H1 (cell line): ENCODE measurements at regions not wholly inside any gene's neighbourhood (a gene's known extent, or its start where the extent isn't known, plus 50 kb on each side); places are given as distances from the start of the nearest gene placed in this dataset.

ENCODE experiments used
- CTCF ChIA-PET: fragments of 300-600 bp; sonication (Branson Sonifier 250); formaldehyde crosslinking; loops from one replicate; lab custom pipeline; 2021; ENCODE audit not compliant: partially characterized antibody; lab: Charles Lee
- POLR2A ChIA-PET: fragments of 300-600 bp; sonication (Branson Sonifier 250); formaldehyde crosslinking; loops from one replicate; lab custom pipeline; 2021; ENCODE audit warnings: inconsistent platforms; ENCODE audit not compliant: partially characterized antibody; lab: Charles Lee
- DNase-seq, 2 experiments: peaks; one replicate each; pipeline versions ENCODE4 v3.0.0 to v3.0.0-alpha.2; 2010 to 2022; ENCODE audit warnings: low spot score in 2 of 2, low read depth in 1 of 2, mixed read lengths in 1 of 2
- FAIRE-seq: peaks from 2 replicates; lab custom pipeline; 2011; peaks lifted over from hg19 to GRCh38; lab: Jason Lieb, UNC
- H2AFZ ChIP-seq: 2 replicates; pipeline ENCODE4 v1.8.1; 2012; ENCODE audit warnings: low read length, inconsistent platforms
- H2AK5ac ChIP-seq: 2 replicates; pipeline ENCODE4 v1.6.1; 2013; ENCODE audit warnings: low read depth, low read length
- H2BK120ac ChIP-seq: replicated peaks from 2 replicates; pipeline ENCODE3; 2013; ENCODE audit warnings: low read depth, low read length, inconsistent platforms
- H2BK12ac ChIP-seq: 2 replicates; pipeline ENCODE4 v1.6.1; 2013; ENCODE audit warnings: low read depth, low read length
- H2BK15ac ChIP-seq: 2 replicates; pipeline ENCODE4 v1.6.1; 2013; ENCODE audit warnings: low read length
- H2BK20ac ChIP-seq: 2 replicates; pipeline ENCODE4 v1.6.1; 2013; ENCODE audit warnings: low read length
- H2BK5ac ChIP-seq: 2 replicates; pipeline ENCODE4 v1.6.1; 2013; ENCODE audit warnings: low read depth, low read length
- H3K14ac ChIP-seq: 2 replicates; pipeline ENCODE4 v1.6.1; 2013; ENCODE audit warnings: inconsistent platforms; ENCODE audit not compliant: insufficient read length
- H3K18ac ChIP-seq: 2 replicates; pipeline ENCODE4 v1.6.1; 2013; ENCODE audit warnings: low read length; ENCODE audit errors: extremely low read depth
- H3K23ac ChIP-seq: 2 replicates; pipeline ENCODE4 v1.6.1; 2013; ENCODE audit warnings: inconsistent platforms; ENCODE audit not compliant: insufficient read length
- H3K23me2 ChIP-seq: 2 replicates; pipeline ENCODE4 v1.6.1; 2013; ENCODE audit warnings: low read depth, low read length
- H3K27ac ChIP-seq: 2 replicates; pipeline ENCODE4 v1.6.1; 2011; ENCODE audit warnings: low read depth, low read length, inconsistent platforms
- H3K27me3 ChIP-seq, 4 experiments: replicated peaks in 1 of 4; 1 replicate in 1 of 4; 2 replicates in 3 of 4; pipeline versions ENCODE4 v1.6.1 to v1.8.1; 2011 to 2013; ENCODE audit warnings: low read length in 3 of 4, mild to moderate bottlenecking in 3 of 4, inconsistent platforms in 2 of 4, mixed read lengths in 2 of 4, moderate library complexity in 1 of 4; ENCODE audit not compliant: control insufficient read depth in 3 of 4, insufficient read depth in 3 of 4; ENCODE audit errors: extremely low read depth in 1 of 4
- H3K36me3 ChIP-seq, 4 experiments: 2 replicates each; pipeline versions ENCODE4 v1.6.1 to v1.8.1; 2011 to 2013; ENCODE audit warnings: mild to moderate bottlenecking in 4 of 4, low read length in 3 of 4, moderate library complexity in 2 of 4, control low read depth in 1 of 4, inconsistent platforms in 1 of 4; ENCODE audit not compliant: insufficient read depth in 4 of 4, control insufficient read depth in 2 of 4
- H3K4ac ChIP-seq: replicated peaks from 2 replicates; pipeline ENCODE3; 2013; ENCODE audit warnings: low read length, low read depth, mixed read lengths, inconsistent platforms; ENCODE audit not compliant: insufficient read length
- H3K4me1 ChIP-seq, 4 experiments: replicated peaks in 1 of 4; 1 replicate in 1 of 4; 2 replicates in 3 of 4; pipeline versions ENCODE4 v1.6.1 to v1.8.1; 2011 to 2013; ENCODE audit warnings: low read length in 3 of 4, inconsistent platforms in 2 of 4, mixed read lengths in 1 of 4; ENCODE audit not compliant: insufficient read depth in 4 of 4, control insufficient read depth in 3 of 4
- H3K4me2 ChIP-seq, 2 experiments: 2 replicates each; pipeline versions ENCODE4 v1.6.1 to v1.8.1; 2011 to 2013; ENCODE audit warnings: low read depth in 2 of 2, low read length in 2 of 2, control low read depth in 1 of 2, inconsistent platforms in 1 of 2, mild to moderate bottlenecking in 1 of 2; ENCODE audit not compliant: insufficient read depth in 1 of 2
- H3K4me3 ChIP-seq, 4 experiments: fragments of 200-600, 300-600 bp in 1 of 4; sonication (generic), shearing (Covaris generic), sonication (Bioruptor Twin) in 1 of 4; 2 replicates each; pipeline versions ENCODE4 v1.5.1 to v1.8.1; 2011 to 2016; ENCODE audit warnings: low read length in 4 of 4, low read depth in 3 of 4, control low read depth in 2 of 4, inconsistent platforms in 2 of 4, mild to moderate bottlenecking in 2 of 4, mixed read lengths in 1 of 4, moderate library complexity in 1 of 4; ENCODE audit not compliant: insufficient read depth in 2 of 4; ENCODE audit errors: extremely low read depth in 1 of 4
- H3K56ac ChIP-seq: replicated peaks from 2 replicates; pipeline ENCODE3; 2013; ENCODE audit warnings: low read depth, mild to moderate bottlenecking, mixed read lengths, low read length, inconsistent platforms; ENCODE audit not compliant: insufficient read length
- H3K79me1 ChIP-seq: 2 replicates; pipeline ENCODE4 v1.6.1; 2013; ENCODE audit warnings: low read depth, low read length, control low read depth
- H3K79me2 ChIP-seq, 2 experiments: 2 replicates each; pipeline versions ENCODE4 v1.6.1 to v1.8.1; 2012 to 2013; ENCODE audit warnings: low read length in 2 of 2, mild to moderate bottlenecking in 2 of 2, inconsistent platforms in 1 of 2; ENCODE audit not compliant: insufficient read depth in 2 of 2, control insufficient read depth in 1 of 2
- H3K9ac ChIP-seq, 4 experiments: replicated peaks in 1 of 4; 1 replicate in 1 of 4; 2 replicates in 3 of 4; pipeline versions ENCODE4 v1.6.1 to v1.8.1; 2011 to 2013; ENCODE audit warnings: low read depth in 3 of 4, low read length in 3 of 4, control low read depth in 2 of 4, mild to moderate bottlenecking in 2 of 4, moderate library complexity in 2 of 4, inconsistent platforms in 1 of 4; ENCODE audit errors: extremely low read depth in 1 of 4
- H3K9me3 ChIP-seq, 2 experiments: 2 replicates each; pipeline versions ENCODE4 v1.6.1 to v1.8.1; 2012 to 2013; ENCODE audit warnings: mild to moderate bottlenecking in 2 of 2, moderate library complexity in 2 of 2, control low read depth in 1 of 2, inconsistent platforms in 1 of 2, low read depth in 1 of 2, low read length in 1 of 2, mixed read lengths in 1 of 2; ENCODE audit not compliant: insufficient read depth in 2 of 2
- H4K20me1 ChIP-seq, 2 experiments: replicated peaks in 1 of 2; 2 replicates each; pipeline versions ENCODE3 to v1.8.1; 2011 to 2013; ENCODE audit warnings: inconsistent platforms in 2 of 2, low read length in 2 of 2, mild to moderate bottlenecking in 1 of 2; ENCODE audit not compliant: insufficient read depth in 2 of 2, control insufficient read depth in 1 of 2
- H4K5ac ChIP-seq: 2 replicates; pipeline ENCODE4 v1.6.1; 2013; ENCODE audit warnings: low read length, low read depth, mixed read lengths, inconsistent platforms; ENCODE audit not compliant: insufficient read length
- H4K8ac ChIP-seq: 2 replicates; pipeline ENCODE4 v1.8.0; 2013; ENCODE audit warnings: mild to moderate bottlenecking, moderate library complexity, low read length, inconsistent platforms; ENCODE audit not compliant: insufficient read depth; ENCODE audit errors: extremely low read depth
- H4K91ac ChIP-seq: replicated peaks from 2 replicates; pipeline ENCODE3; 2013; ENCODE audit warnings: low read length, mixed read lengths, inconsistent platforms; ENCODE audit not compliant: insufficient read length
- HDAC2 ChIP-seq, 2 experiments: fragments of 300-600 bp in 1 of 2; sonication (generic) in 1 of 2; IDR thresholded peaks; 2 replicates each; pipeline ENCODE4 v1.6.1; 2011 to 2012; ENCODE audit warnings: low read depth in 2 of 2, low read length in 2 of 2, mild to moderate bottlenecking in 2 of 2, moderate library complexity in 2 of 2, borderline replicate concordance in 1 of 2, inconsistent platforms in 1 of 2
- RAD21 ChIP-seq, 2 experiments: IDR thresholded peaks in 1 of 2; conservative IDR thresholded peaks in 1 of 2; 2 replicates each; pipeline ENCODE4 v1.6.1; 2011; ENCODE audit warnings: low read depth in 2 of 2, low read length in 2 of 2, improper control_type of control experiment in 1 of 2, inconsistent platforms in 1 of 2, mild to moderate bottlenecking in 1 of 2, moderate library complexity in 1 of 2
- SAP30 ChIP-seq: fragments of 300-600 bp; sonication (generic); IDR thresholded peaks from 2 replicates; pipeline ENCODE4 v1.7.1; 2012; ENCODE audit warnings: low read length, moderate library complexity, mild to moderate bottlenecking, inconsistent platforms; ENCODE audit not compliant: insufficient read depth, insufficient replicate concordance
- TCF12 ChIP-seq: IDR thresholded peaks from 2 replicates; pipeline ENCODE4 v1.6.1; 2011; ENCODE audit warnings: low read depth, mild to moderate bottlenecking, low read length
- WGBS, 2 experiments: shearing (Covaris generic) in 1 of 2; methylation state at CpG; one replicate each; pipeline versions ENCODE4 v1.1.6 to v1.1.7; 2013 to 2015; ENCODE audit warnings: low lambda C conversion rate in 2 of 2, mixed read lengths in 2 of 2, inconsistent platforms in 1 of 2, low coverage in 1 of 2, missing lambda C conversion rate in 1 of 2; ENCODE audit not compliant: insufficient replicate concordance in 2 of 2, insufficient coverage in 1 of 2, insufficient read length in 1 of 2; ENCODE audit errors: extremely low coverage in 1 of 2, missing lambda C conversion rate in 1 of 2; 5-methylcytosine and 5-hydroxymethylcytosine counted together

GRCh38 chr12:30110498-30110897 is 326.8 kb upstream of the TMTC1 start:
- H4K5ac ChIP-seq = no peak overlapping the region
- no peak overlapping the region for H4K8ac ChIP-seq
- no peak overlapping the region for H2BK20ac ChIP-seq
- H3K27ac ChIP-seq = no peak overlapping the region
- H2BK15ac ChIP-seq = no peak overlapping the region
- no peaks in the 10 kb centered on the region for H3K4me1 ChIP-seq
- H3K79me1 ChIP-seq = no peaks in the 10 kb centered on the region
- H3K23me2 ChIP-seq = no peaks in the 10 kb centered on the region
- H2BK5ac ChIP-seq = no peak overlapping the region
- H3K36me3 ChIP-seq = no peaks in the 10 kb centered on the region
- no peak overlapping the region for H3K4me2 ChIP-seq
- DNase-seq (no peak), FAIRE-seq (no peak)
- no peak overlapping the region for H2BK120ac ChIP-seq
- H3K4ac ChIP-seq = no peak overlapping the region
- no peak overlapping the region for H3K4me3 ChIP-seq
- no peaks in the 10 kb centered on the region for H4K20me1 ChIP-seq
- H4K91ac ChIP-seq = no peak overlapping the region
- TF ChIP-seq HDAC2 (IDR thresholded peaks at IDR 0.05; ENCODE audit: borderline replicate concordance in 1 of 2, low read depth in 2 of 2, low read length in 2 of 2) (no peak), TCF12 (no peak), RAD21 (IDR thresholded peaks at IDR 0.05 in 1 of 2, conservative IDR thresholded peaks at IDR 0.05 in 1 of 2; ENCODE audit: low read depth in 2 of 2, low read length in 2 of 2) (no peak), SAP30 (no peak)
- no peak overlapping the region for H2AK5ac ChIP-seq
- no peaks in the 10 kb centered on the region for H3K27me3 ChIP-seq
- H3K79me2 ChIP-seq = no peaks in the 10 kb centered on the region
- no peak overlapping the region for H3K18ac ChIP-seq
- ChIA-PET POLR2A (no interaction called here), CTCF (interaction anchor here (1.1 to 1.5 kb wide), 2 partner anchors 12 to 17 kb away, joined by 3 read pairs; no protein-coding TSS in a partner anchor)
- WGBS, 2 experiments = 79% methylated on average over 10 of the region's 22 CpGs; no CpG with 5 or more reads in 1 of the 2 experiments
- no peak overlapping the region for H3K14ac ChIP-seq
- no peak overlapping the region for H3K9ac ChIP-seq
- peaks cover 0 to 8% of the 10 kb centered on the region in 2 experiments; a peak in 1 of 4 replicates for H3K9me3 ChIP-seq
- H3K23ac ChIP-seq = no peak overlapping the region
- no peak overlapping the region for H3K56ac ChIP-seq
- H2AFZ ChIP-seq = no peak overlapping the region
- no peak overlapping the region for H2BK12ac ChIP-seq
